Fibroblast of skin of back (primary cell): ENCODE measurements at regions not wholly inside any gene's neighbourhood (a gene's known extent, or its start where the extent isn't known, plus 50 kb on each side); places are given as distances from the start of the nearest gene placed in this dataset.

Experiments used
- DNase-seq: peaks from one replicate; pipeline ENCODE4 v3.0.0-alpha.2; 2013

- no peak for DNase-seq
These were observed 419.6 kb downstream of the DNAJB9 start for GRCh38 chr7:108989319-108989718.

GRCh38 chr7:108997480-108997879 is 427.8 kb downstream of the DNAJB9 start:
- DNase-seq, result no peak

- DNase-seq, result peak; percentile 30
These were observed 434.1 kb downstream of the DNAJB9 start for GRCh38 chr7:109003742-109004141.

- DNase-seq, result no peak
These were observed 440.0 kb downstream of the DNAJB9 start for GRCh38 chr7:109009636-109010035.

GRCh38 chr7:109020251-109020650 is 450.6 kb downstream of the DNAJB9 start:
- DNase-seq, result no peak

GRCh38 chr7:109021390-109021789 is 451.7 kb downstream of the DNAJB9 start:
- DNase-seq, result no peak

- no peak for DNase-seq
These were observed 460.2 kb downstream of the DNAJB9 start for GRCh38 chr7:109029866-109030265.

GRCh38 chr7:109044691-109045090 is 475.0 kb downstream of the DNAJB9 start:
- no peak for DNase-seq

- no peak for DNase-seq
These were observed 479.7 kb downstream of the DNAJB9 start for GRCh38 chr7:109049366-109049765.

- no peak for DNase-seq
These were observed 489.4 kb downstream of the DNAJB9 start for GRCh38 chr7:109059089-109059488.

- no peak for DNase-seq
These were observed 493.1 kb downstream of the DNAJB9 start for GRCh38 chr7:109062798-109063197.

- no peak for DNase-seq
These were observed 503.9 kb downstream of the DNAJB9 start for GRCh38 chr7:109073543-109073942.

- DNase-seq, result no peak
These were observed 506.8 kb downstream of the DNAJB9 start for GRCh38 chr7:109076396-109076972.

- DNase-seq, result no peak
These were observed 521.4 kb downstream of the DNAJB9 start for GRCh38 chr7:109091042-109091441.

- DNase-seq, result no peak
These were observed 522.6 kb downstream of the DNAJB9 start for GRCh38 chr7:109092268-109092667.

GRCh38 chr7:109101332-109101731 is 531.7 kb downstream of the DNAJB9 start:
- DNase-seq, result no peak

- DNase-seq, result no peak
These were observed 539.9 kb downstream of the DNAJB9 start for GRCh38 chr7:109109558-109109957.

- no peak for DNase-seq
These were observed 541.4 kb downstream of the DNAJB9 start for GRCh38 chr7:109111086-109111485.

- DNase-seq, result no peak
These were observed 552.1 kb downstream of the DNAJB9 start for GRCh38 chr7:109121599-109122300.

- DNase-seq, result no peak
These were observed 555.3 kb downstream of the DNAJB9 start for GRCh38 chr7:109125001-109125400.

GRCh38 chr7:109126404-109127050 is 556.9 kb downstream of the DNAJB9 start:
- DNase-seq, result peak; percentile 33

- DNase-seq, result no peak
These were observed 557.5 kb downstream of the DNAJB9 start for GRCh38 chr7:109127145-109127544.

GRCh38 chr7:109131141-109131540 is 561.5 kb downstream of the DNAJB9 start:
- no peak for DNase-seq

- no peak for DNase-seq
These were observed 567.2 kb downstream of the DNAJB9 start for GRCh38 chr7:109136893-109137292.
